ENCODE measurements at regions not wholly inside any gene's neighbourhood (a gene's known extent, or its start where the extent isn't known, plus 50 kb on each side); places are given as distances from the start of the nearest gene placed in this dataset.

GRCh38 chr1:181386951-181387350 lies 96.4 kb upstream of the CACNA1E start:
- Histone ChIP-seq H3K27me3 (ENCODE audit: control insufficient read depth, extremely low read depth, insufficient read depth, low read length) (no peaks in the 10 kb centered on the region), H3K4me1 (ENCODE audit: control insufficient read depth, extremely low read depth, insufficient read depth, low read length) (no peaks in the 10 kb centered on the region), H3K9me1 (ENCODE audit: control insufficient read depth, extremely low read depth, insufficient read depth, low read length) (no peaks in the 10 kb centered on the region), H3K4me3 (ENCODE audit: control insufficient read depth in 2 of 3, extremely low read depth in 1 of 3, insufficient read depth in 2 of 3, low read depth in 1 of 3, low read length in 3 of 3) (no peak overlapping the region), H3K9me3 (ENCODE audit: control insufficient read depth, low read depth, low read length) (no peaks in the 10 kb centered on the region), H3K36me3 (ENCODE audit: control insufficient read depth in 2 of 2, extremely low read depth in 1 of 2, insufficient read depth in 2 of 2, low read length in 2 of 2) (no peaks in the 10 kb centered on the region), H4K20me1 (ENCODE audit: control insufficient read depth, extremely low read depth, insufficient read depth, low read length) (no peaks in the 10 kb centered on the region), H2AFZ (ENCODE audit: control insufficient read depth, low read length) (no peak overlapping the region), H3K27ac (ENCODE audit: control insufficient read depth, insufficient read depth, low read length) (no peak overlapping the region), H3K79me2 (ENCODE audit: control insufficient read depth, insufficient read depth, low read length) (no peaks in the 10 kb centered on the region), H3K9ac (ENCODE audit: control insufficient read depth, extremely low read depth, insufficient read depth, low read length) (no peak overlapping the region), H3K4me2 (ENCODE audit: control insufficient read depth, extremely low read depth, insufficient read depth, low read depth, low read length) (no peak overlapping the region)
- TF ChIP-seq CTCF (optimal IDR thresholded peaks at IDR 0.05 in 1 of 3, IDR thresholded peaks at IDR 0.05 in 1 of 3, conservative IDR thresholded peaks at IDR 0.05 in 1 of 3; ENCODE audit: extremely low read depth in 1 of 3, insufficient read depth in 2 of 3, low read length in 3 of 3), result no peak
- TF ChIP-seq EZH2 (IDR thresholded peaks at IDR 0.05; ENCODE audit: low read length), result no peak
- FAIRE-seq (no peak), DNase-seq (ENCODE audit: low read depth, low spot score) (no peak)
- dilution Hi-C loops (cut with MboI; ENCODE audit: extremely low pct_ligation_motif_present, low sequenced_read_pairs), result no loop called here

GRCh38 chr1:181387702-181388101 lies 95.6 kb upstream of the CACNA1E start:
- dilution Hi-C loops (cut with MboI; ENCODE audit: extremely low pct_ligation_motif_present, low sequenced_read_pairs), result no loop called here
- H3K79me2 ChIP-seq (ENCODE audit: control insufficient read depth, insufficient read depth, low read length), result no peaks in the 10 kb centered on the region
- no peaks in the 10 kb centered on the region for H3K4me1 ChIP-seq (ENCODE audit: control insufficient read depth, extremely low read depth, insufficient read depth, low read length)
- no peak overlapping the region for H3K4me3 ChIP-seq (ENCODE audit: control insufficient read depth in 2 of 3, extremely low read depth in 1 of 3, insufficient read depth in 2 of 3, low read depth in 1 of 3, low read length in 3 of 3)
- no peaks in the 10 kb centered on the region for H3K9me3 ChIP-seq (ENCODE audit: control insufficient read depth, low read depth, low read length)
- H4K20me1 ChIP-seq (ENCODE audit: control insufficient read depth, extremely low read depth, insufficient read depth, low read length), result no peaks in the 10 kb centered on the region
- H3K27ac ChIP-seq (ENCODE audit: control insufficient read depth, insufficient read depth, low read length), result no peak overlapping the region
- FAIRE-seq (no peak), DNase-seq (ENCODE audit: low read depth, low spot score) (no peak)
- H3K4me2 ChIP-seq (ENCODE audit: control insufficient read depth, extremely low read depth, insufficient read depth, low read depth, low read length), result no peak overlapping the region
- no peak overlapping the region for H2AFZ ChIP-seq (ENCODE audit: control insufficient read depth, low read length)
- H3K27me3 ChIP-seq (ENCODE audit: control insufficient read depth, extremely low read depth, insufficient read depth, low read length), result no peaks in the 10 kb centered on the region
- no peaks in the 10 kb centered on the region for H3K9me1 ChIP-seq (ENCODE audit: control insufficient read depth, extremely low read depth, insufficient read depth, low read length)
- H3K36me3 ChIP-seq (ENCODE audit: control insufficient read depth in 2 of 2, extremely low read depth in 1 of 2, insufficient read depth in 2 of 2, low read length in 2 of 2), result no peaks in the 10 kb centered on the region
- no peak overlapping the region for H3K9ac ChIP-seq (ENCODE audit: control insufficient read depth, extremely low read depth, insufficient read depth, low read length)
- TF ChIP-seq EZH2 (IDR thresholded peaks at IDR 0.05; ENCODE audit: low read length) (no peak), CTCF (optimal IDR thresholded peaks at IDR 0.05 in 1 of 3, IDR thresholded peaks at IDR 0.05 in 1 of 3, conservative IDR thresholded peaks at IDR 0.05 in 1 of 3; ENCODE audit: extremely low read depth in 1 of 3, insufficient read depth in 2 of 3, low read length in 3 of 3) (no peak)
